HG03196 (cell line): ENCODE measurements at regions not wholly inside any gene's neighbourhood (a gene's known extent, or its start where the extent isn't known, plus 50 kb on each side); places are given as distances from the start of the nearest gene placed in this dataset.

ENCODE experiments used
- ATAC-seq: cut with Tn5 transposase; IDR thresholded peaks from one replicate; pipeline ENCODE4 v1.9.1; 2021; ENCODE audit not compliant: unreplicated experiment

DNA sequence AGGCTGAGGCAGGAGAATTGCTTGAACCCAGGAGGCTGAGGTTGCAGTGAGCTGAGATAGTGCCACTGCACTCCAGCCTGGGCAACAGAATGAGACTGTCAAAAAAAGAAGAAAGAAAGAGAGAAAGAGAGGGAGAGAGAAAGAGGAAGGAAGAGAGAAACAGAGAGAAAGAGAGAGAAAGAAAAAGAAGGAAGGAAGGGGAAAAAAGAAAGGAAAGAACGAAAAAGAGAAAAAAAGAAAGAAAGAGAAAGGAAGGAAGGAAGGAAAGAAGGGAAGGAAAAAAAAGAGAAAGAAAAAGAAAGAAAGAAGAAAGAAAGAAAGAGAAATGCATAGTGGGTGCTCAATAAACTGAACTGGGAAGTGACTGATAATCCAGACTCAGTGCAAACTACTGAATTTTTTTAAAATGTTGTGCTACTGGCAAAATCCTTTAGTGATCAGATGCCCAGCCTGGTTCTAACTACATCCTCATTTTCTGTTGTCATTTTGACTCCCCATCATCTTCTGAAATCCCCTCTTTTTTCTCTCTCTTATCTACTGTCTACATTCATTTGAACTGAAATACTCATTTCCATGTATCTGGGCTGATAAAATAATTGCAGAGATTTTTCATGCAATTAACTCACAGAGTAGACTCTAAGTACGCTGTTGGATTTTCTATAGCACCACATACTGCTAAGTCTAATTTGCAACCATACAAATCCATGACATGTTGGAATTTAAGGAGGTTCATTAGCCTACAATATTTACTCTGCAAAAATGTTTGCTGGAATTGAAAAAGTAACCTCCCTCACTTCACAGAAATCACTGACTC is 85.3 kb upstream of the HIVEP1 start:
- no peak for ATAC-seq

DNA sequence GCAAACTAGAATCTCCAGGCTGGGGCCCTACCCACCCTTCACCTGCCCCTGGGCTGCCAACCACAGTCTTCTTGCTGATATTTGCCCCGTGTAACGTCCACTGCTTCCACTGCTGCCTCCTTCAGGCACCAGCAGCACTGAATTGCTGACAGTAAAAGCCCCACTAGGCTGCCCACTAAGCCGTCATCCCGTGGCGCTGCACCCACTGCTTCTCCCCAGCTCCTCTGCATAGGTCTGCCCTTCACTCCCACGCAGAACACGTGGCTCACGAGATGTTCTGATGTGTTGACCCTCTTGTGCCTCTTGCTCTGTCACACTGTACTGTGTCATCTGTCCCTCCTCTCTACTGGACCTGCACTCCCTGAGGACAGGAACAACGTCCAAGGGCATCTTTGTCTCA is 86.3 kb upstream of the HIVEP1 start:
- ATAC-seq, result no peak

DNA sequence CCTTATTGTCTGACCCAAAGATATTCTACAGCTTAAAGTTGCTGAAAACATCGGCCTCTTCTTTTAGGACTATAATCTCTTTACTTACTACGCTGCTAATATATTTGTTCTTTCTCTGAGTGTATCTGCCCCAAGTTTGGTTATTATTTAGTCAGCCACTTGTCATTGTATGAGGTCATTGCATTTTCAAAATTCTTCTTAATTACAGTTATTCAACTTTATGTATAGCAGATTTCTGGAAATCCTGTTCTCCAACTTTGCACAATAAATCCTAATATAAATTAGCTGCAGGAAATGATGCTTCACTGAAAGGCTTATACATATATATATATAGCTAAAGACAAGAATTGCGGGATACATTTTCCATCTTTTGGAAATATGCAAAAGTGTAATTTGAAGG is 88.5 kb upstream of the HIVEP1 start:
- no peak for ATAC-seq

DNA sequence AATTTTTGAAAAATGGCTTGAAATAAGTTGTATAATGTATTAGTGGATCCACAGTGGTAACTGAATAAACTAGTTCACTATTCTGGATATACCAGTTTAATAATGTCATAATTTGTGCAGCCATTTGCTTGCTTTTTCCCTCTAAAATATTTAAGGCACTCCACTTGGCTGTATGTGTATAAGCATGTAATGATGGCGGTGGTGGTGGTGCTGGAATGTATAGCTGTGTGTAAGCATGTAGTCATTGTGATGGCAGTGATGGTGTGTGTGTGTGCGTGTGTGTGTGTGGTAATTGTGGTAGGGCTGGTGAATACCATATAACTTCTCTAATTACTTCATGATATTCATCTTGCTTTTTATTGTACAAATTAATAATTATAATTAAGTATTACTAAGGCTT is 89.2 kb upstream of the HIVEP1 start:
- ATAC-seq, result no peak

DNA sequence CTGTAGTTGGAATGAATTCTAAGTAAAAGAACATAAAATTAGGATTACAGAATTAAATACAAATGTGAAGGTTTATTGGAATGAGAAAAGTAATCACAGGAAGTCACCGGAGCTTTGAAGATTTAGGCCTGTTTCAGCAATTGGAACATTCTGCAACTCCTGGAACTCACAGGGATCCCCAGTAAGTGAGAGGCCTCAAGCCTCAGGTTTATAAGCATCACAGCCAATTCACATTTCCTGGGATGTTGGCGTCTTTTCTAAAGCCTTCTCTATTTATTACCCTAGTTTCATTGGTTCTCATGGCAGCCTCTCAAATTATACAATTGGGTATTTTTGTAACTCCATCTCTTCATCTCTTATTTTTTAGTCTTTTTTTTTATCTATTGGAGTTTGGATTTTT is 90.4 kb upstream of the HIVEP1 start:
- no peak for ATAC-seq

DNA sequence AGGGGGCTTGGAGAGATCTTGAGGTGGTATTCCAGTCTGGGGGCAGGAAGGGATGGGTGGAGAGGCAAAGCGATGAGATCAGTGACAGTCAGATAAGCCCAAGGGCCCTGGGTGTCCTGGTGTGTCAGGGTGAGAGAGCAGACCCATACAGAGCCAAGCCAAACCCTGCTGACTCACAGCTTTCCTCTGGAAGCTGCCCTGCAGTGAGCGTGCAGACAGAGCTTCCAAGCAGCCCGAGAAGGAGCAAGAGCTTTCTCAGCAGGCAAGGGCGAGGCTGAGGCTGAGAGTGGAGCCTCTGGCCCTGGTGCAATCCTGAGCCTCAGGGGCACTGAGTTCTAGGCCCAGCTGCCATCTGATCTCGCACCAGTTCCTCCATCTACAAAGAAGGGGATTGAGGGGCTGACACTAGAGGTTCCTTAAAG is 91.1 kb upstream of the HIVEP1 start:
- no peak for ATAC-seq

DNA sequence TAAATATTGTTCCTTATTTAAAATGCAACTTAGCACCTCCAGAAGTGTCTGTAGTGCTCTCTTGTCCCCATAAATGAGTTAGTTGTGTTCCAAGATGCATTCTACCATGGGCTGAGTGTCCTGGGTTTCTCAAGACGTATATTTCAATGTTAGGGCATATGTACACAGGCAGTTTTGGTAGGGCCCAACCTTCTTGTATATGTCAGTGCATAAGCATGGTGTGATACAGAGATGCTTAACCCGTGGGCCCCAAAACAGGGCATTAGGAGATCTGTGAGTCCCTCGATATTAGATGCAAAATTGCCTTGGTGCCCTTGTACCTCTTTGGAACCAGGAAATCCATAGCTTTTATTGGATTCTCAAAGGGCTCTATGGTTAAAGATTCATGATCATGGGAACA is 91.5 kb upstream of the HIVEP1 start:
- no peak for ATAC-seq

DNA sequence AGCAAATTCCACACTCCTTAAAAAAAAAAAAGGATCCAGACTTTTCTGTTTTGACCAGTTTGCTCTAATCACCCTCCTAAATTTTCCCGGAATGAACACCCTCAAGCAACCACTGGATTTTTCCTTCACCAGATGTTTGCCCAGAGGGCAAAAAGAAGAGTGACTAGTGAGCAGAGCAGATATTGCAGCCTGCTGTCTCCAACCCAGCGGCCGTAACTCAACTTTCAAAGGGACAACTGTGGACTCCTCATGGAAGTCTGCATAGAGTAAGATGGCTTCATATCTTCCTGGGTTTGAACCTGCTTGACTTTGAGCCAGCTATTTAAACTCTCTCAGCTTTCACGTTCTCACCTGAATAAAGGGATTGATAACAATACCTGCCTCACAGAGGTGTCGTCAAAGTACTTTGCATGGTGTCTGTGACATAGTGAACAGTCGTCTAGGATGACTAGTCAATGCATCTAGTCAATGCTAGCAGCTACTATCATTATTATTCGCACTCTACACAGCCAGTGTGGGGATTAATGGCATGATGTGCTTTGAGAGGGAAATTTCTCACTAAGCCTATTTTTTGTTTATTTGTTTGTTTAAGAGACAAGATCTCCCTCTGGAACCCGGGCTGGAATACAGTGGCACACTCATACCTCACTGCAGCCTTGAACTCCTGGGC is 92.2 kb upstream of the HIVEP1 start:
- no peak for ATAC-seq

DNA sequence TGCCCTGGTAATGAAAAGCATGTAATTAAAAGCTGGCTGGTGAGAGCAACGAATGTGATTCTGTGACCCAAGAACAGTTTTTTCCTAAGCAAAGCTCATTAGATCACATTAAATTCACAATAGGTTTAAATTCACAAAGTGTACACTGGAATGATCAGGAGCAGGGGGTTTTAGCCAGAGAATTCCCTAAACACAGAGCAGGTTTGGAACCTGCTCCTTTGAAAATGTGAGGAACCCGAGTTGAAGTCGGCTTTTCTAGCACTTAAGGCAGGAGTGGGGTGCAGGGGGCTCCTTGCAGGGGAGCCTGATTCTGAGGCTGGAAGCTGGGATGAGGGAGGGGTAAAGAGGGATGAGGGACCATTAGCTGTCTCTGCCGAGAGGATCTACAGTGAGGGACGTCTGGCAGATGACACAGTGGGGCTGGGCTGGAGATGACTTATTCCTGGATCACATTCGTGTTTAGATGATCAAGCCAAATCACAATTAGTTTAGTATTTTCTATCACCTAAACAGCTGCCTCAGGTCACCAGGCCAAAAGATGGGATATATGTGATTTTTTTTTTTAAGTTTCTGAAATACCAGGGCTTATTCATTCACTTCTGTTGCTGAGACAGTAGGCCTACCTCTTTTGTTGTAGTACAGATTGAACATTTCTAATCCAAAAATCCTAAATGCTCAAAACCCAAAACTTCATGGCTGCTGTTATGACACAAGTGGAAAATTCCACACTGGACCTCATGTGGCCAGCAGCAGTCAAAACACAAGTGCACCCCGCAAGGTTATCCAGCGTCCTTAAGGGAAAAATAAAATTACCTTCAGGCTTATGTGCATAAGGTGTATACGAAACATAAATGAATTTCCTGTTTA is 93.1 kb upstream of the HIVEP1 start:
- no peak for ATAC-seq

DNA sequence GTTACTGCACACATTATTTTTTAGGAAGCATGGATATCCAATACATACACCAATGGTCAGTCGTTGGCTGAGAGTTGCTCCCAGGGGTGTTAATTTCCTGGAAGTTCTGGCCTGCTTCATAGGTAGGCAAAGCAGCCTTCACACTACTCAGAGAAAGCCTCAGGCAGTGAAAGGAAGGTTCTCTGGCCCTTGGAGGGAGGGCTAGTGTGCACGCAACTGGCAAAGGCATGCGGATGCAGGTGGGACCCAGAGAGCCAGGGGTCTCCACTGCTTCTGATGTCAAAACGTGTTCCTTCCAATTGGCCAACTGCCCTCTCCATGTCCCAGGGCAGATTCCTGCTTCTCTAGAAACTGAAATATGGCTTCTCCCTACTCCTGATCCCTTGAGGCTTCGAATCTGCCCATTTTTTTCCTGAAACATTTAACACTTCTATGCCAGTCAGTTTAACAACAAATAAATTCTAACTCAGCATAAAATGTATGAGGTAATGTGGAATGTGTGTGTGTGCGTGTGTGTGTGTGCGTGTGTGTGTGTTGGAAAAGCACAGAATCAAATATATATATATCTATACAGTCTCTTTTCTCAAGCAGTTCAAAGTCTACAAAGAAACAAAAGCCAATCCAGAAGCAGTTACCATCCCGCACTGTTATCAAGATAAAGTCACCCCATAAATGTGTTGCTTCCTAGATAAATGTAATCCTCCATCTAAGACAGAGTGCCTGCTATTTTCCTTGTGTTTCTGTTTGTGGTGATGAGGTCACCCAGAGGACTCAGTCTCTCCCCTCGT is 94.0 kb upstream of the HIVEP1 start:
- no peak for ATAC-seq

DNA sequence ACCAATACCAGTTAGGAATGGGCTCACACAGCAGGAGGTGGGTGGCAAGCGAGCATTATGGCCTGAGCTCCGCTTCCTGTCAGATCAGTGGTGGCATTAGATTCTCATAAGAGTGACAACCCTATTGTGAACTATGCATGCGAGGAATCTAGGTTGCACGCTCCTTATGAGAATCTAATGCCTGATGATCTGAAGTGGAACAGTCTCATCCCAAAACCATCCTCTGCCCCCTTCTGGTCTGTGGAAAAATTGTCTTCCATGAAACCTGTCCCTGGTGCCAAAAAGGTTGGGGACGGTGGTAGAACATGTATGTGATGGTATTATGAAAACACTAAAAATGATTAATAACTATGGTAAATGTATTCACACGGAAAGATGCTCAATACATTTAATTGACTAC is 99.7 kb upstream of the HIVEP1 start:
- ATAC-seq, result no peak

DNA sequence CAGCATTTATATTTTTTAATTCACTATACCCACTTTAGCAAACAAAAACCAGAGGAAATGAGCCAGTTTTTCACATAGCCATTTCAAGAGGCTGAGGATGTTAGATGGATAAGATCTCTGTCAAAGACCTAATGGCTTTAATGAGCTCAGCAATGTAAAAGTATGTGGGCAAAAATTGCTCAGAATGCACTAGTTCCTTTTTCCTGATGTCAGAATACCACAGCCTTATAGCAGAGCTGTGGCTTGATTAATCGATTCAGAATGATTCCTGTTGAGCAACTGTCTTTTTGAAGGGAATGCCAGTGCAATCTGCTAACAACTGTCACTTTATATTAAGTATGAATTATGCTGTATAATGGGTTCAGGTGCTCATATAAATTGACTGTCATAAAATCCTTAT is 100.6 kb upstream of the HIVEP1 start:
- no peak for ATAC-seq

DNA sequence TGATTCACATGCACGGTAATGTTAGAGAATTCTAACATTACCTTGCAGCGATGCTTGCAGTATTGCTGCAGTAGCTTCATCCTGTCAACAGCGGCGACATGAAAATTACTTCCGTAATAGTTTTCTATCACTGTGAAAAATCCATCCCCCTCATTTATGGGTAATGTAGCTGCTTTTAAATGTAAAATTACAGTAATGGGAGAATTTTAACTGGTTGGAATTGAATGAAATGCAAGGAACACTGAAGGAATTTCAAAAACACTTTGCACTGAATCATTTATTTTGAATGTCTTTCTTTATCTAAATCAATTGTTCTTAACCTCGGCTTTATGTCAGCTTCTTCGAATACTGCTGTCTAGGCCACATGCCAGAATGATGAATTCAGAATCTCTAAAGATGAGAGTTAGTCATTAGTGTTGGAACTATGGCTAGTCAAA is 102.4 kb upstream of the HIVEP1 start:
- no peak for ATAC-seq

DNA sequence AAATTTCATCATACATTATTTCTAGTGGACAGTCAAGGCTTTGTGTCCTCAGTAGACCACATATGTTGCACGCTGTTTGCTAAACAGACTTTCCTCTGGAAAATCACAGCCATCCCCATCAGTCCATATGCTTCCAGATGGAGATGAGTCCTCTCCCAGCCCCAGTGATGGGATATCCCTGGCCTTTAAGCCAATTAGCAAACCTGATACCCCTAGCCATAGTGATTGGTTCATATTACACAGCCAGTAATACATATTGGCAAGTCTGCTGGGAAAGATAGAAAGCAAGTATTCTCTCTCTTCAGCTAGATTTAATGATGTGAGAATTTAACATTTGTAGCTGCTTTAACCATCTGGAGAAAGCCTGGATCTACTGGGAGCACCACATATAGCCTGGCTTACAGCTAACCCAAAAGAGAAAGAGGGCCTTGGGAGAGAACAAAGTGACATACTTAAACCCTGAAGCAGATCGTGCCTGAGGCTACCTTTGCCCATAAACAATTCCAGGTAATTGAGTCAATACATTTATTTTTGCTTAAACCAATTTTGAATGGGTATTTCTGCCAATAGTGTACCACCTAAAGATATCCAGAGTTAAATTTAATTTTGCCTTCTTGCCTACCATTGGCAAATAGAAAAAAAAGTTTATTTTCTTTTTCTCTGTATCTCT is 103.5 kb upstream of the HIVEP1 start:
- no peak for ATAC-seq

DNA sequence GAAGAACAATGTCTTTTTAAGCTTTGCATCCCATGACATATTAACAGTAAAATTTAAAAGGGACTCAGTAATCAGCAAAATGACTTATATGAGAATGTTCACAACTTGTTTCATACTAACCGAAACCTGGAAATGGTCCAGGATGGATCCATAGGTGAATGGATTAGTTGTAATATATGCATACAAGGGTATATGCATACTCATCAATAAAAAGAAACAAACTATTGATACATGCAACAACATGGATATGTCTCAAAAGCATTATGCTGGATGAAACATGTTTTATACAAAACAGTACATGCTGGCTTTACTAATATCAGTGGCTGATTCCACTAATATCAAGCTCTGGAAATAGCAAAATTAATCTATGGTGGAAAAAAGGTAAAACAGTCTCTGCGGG is 108.5 kb upstream of the HIVEP1 start:
- ATAC-seq, result no peak

DNA sequence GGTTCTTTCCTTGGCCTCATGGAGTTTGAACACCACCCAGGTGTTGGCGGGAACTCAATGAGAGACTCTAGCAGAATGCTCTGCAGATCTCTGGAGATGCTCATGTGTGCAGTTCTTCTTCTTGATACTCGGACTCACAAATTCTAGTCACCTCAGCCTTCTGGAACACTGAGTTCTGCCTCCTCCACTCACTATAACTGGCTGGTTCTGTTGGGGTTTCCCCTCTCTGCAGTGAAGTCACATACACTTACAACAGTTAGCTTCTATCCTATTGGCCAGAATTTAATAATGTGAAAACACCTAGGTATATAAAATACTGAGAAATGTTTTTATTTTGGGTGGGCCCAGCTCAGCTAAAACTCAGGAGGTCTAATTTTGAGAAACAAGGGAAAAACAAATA is 109.6 kb upstream of the HIVEP1 start:
- ATAC-seq, result no peak

DNA sequence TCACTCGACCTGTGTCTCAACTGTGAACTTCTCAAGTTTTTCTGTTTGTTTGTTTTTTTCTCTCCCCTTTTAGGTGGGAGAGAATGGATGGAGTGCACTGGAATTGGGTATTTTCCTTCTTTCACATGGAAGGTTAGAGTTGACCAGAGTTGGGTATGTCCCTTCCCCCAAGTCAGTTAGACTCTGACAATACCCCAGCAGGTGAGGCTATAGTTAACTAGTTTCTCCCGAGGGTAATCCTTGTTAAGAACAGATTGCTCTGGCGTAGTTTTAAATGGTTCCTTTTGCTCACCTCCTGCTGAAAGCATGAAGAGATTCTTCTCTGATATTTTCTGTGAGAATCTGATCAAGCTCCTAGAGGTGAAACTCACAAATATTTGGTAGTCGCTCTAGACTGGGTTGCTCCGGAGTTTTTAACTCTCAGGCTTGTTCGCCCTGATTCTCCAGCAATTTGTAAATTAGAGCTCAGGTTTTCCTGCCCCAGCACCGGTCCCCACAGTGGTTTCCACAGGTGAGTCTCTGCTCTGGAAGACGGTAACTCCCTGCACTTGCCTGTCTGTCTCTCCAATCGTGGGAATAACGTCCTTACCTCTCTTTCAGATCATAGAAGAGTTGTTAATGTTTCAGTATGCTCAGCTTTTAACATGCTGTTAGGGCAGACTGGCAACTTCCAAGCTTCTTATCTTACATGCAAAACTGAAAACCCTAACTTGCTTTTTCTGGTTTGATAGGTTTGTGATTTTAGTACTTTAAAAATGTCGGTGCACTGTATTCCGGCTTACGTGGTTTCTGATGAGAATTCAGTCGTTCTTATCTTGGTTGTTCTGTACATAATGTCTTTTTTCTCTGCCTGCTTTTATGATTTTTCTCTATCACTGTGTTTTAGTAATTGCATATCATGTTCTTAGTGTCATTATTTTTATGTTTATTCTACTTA is 111.2 kb upstream of the HIVEP1 start:
- ATAC-seq, result no peak

DNA sequence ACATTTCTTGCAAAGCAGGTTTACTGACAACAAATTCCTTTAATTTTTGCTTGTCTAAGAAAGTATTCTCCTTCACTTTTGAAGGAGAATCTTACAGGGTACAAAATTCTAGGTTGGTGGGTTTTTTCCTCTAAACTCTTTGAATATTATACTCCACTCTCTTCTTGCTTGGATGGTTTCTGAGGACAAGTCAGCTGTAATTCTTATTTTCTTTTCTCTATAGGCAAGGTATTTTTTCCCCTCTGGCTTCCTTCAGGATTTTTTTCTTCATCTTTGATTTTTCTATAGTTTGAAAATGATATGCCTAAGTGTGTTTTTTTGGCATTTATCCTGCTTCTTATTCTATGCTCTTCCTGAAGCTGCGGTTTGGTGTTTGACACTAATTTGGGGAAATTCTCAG is 112.5 kb upstream of the HIVEP1 start:
- no peak for ATAC-seq

DNA sequence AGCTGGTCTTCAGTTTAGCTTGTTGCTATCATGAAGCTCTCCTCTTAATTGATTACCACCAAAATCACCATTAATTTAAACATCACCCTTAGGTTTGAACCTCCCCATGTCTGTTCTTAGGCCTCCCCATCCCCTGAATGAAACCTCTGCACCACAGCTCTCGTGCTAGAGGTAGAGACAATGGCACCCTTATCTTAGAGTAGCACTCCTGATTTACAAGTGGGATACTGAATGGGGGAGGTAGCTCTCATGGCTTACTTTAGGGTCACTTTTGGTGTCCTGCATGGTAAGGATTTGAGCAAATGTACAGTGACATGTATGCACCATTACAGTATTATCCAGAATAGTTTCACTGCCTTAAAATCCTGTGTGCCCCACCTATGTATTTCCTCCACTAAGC is 115.6 kb upstream of the ADTRP start:
- ATAC-seq, result no peak
